H1 (cell line): ENCODE measurements at regions not wholly inside any gene's neighbourhood (a gene's known extent, or its start where the extent isn't known, plus 50 kb on each side); places are given as distances from the start of the nearest gene placed in this dataset.

Source experiments
- BACH1 ChIP-seq: IDR thresholded peaks from 2 replicates; pipeline ENCODE4 v1.6.1; 2012; ENCODE audit warnings: low read length, improper control_type of control experiment
- CHD2 ChIP-seq: IDR thresholded peaks from 2 replicates; pipeline ENCODE4 v1.6.1; 2012; ENCODE audit warnings: low read length, improper control_type of control experiment
- GABPA ChIP-seq: IDR thresholded peaks from 2 replicates; pipeline ENCODE4 v1.6.1; 2011; ENCODE audit warnings: mild to moderate bottlenecking, low read length, moderate library complexity, borderline replicate concordance; ENCODE audit not compliant: insufficient read depth
- GTF2F1 ChIP-seq: IDR thresholded peaks from 2 replicates; pipeline ENCODE4 v1.6.1; 2012; ENCODE audit warnings: low read depth, low read length, improper control_type of control experiment, borderline replicate concordance
- NRF1 ChIP-seq: IDR thresholded peaks from 2 replicates; pipeline ENCODE4 v1.6.1; 2011; ENCODE audit warnings: mild to moderate bottlenecking, low read depth, low read length, improper control_type of control experiment
- POLR2A ChIP-seq, 2 experiments: IDR thresholded peaks; 1 replicate in 1 of 2; 2 replicates in 1 of 2; pipeline ENCODE4 v1.6.1; 2011; ENCODE audit warnings: low read depth in 2 of 2, low read length in 2 of 2, mild to moderate bottlenecking in 2 of 2; ENCODE audit errors: control extremely low read depth in 1 of 2
- POLR2AphosphoS5 ChIP-seq: IDR thresholded peaks from 2 replicates; pipeline ENCODE4 v1.6.1; 2011; ENCODE audit warnings: low read depth, low read length
- SIN3A ChIP-seq, 2 experiments: IDR thresholded peaks in 1 of 2; conservative IDR thresholded peaks in 1 of 2; 2 replicates each; pipeline ENCODE4 v1.6.1; 2011 to 2012; ENCODE audit warnings: low read length in 2 of 2, improper control_type of control experiment in 1 of 2, low read depth in 1 of 2, mild to moderate bottlenecking in 1 of 2
- SP1 ChIP-seq: IDR thresholded peaks from 2 replicates; pipeline ENCODE4 v1.6.1; 2011; ENCODE audit warnings: low read depth, low read length
- TAF1 ChIP-seq: IDR thresholded peaks from 2 replicates; pipeline ENCODE4 v1.6.1; 2011; ENCODE audit warnings: mild to moderate bottlenecking, low read depth, low read length
- TF ChIP-seq, protein P1 (sequence below), 3 experiments: IDR thresholded peaks; 1 replicate in 2 of 3; 2 replicates in 1 of 3; pipeline versions ENCODE4 v1.5.1 to v1.6.1; 2011; ENCODE audit warnings: low read length in 3 of 3, mild to moderate bottlenecking in 3 of 3, inconsistent platforms in 2 of 3, low read depth in 1 of 3, moderate library complexity in 1 of 3; ENCODE audit not compliant: insufficient read depth in 1 of 3; ENCODE audit errors: control extremely low read depth in 1 of 3
- TF ChIP-seq, protein P2 (sequence below): IDR thresholded peaks from 2 replicates; pipeline ENCODE4 v1.6.1; 2012; ENCODE audit warnings: inconsistent platforms

DNA sequence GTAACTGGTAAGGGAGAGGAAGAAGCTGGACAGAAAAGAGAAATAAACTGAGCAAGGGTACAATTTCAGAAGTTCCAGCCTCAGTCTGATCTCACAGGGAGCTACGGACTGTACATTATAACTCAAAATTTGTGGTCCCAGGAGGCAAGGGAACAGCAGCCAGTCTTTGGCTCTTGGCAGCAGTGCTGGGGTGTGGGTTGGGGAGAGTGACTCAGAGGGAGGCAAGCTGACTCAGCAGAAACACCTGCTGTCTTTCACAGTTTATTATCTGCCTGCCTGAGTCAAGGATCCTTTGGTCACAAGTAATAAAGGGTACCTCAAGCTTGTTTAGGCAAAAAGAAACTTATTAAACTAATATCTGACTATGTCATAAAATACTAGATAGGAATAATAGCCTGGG, 73.5 kb upstream of the KIF2B start:
- TF ChIP-seq TAF1 (no peak), GABPA (no peak), POLR2AphosphoS5 (no peak), SP1 (no peak), CHD2 (no peak), SIN3A (conservative IDR thresholded peaks at IDR 0.05 in 1 of 2, IDR thresholded peaks at IDR 0.05 in 1 of 2; ENCODE audit: low read depth in 1 of 2, low read length in 2 of 2) (no peak), POLR2A (IDR thresholded peaks at IDR 0.05; ENCODE audit: control extremely low read depth in 1 of 2, low read depth in 2 of 2, low read length in 2 of 2) (no peak), NRF1 (no peak), GTF2F1 (no peak), BACH1 (peak; percentile 98)
- TF ChIP-seq, protein P1, sequence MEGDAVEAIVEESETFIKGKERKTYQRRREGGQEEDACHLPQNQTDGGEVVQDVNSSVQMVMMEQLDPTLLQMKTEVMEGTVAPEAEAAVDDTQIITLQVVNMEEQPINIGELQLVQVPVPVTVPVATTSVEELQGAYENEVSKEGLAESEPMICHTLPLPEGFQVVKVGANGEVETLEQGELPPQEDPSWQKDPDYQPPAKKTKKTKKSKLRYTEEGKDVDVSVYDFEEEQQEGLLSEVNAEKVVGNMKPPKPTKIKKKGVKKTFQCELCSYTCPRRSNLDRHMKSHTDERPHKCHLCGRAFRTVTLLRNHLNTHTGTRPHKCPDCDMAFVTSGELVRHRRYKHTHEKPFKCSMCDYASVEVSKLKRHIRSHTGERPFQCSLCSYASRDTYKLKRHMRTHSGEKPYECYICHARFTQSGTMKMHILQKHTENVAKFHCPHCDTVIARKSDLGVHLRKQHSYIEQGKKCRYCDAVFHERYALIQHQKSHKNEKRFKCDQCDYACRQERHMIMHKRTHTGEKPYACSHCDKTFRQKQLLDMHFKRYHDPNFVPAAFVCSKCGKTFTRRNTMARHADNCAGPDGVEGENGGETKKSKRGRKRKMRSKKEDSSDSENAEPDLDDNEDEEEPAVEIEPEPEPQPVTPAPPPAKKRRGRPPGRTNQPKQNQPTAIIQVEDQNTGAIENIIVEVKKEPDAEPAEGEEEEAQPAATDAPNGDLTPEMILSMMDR (IDR thresholded peaks at IDR 0.05; ENCODE audit: control extremely low read depth in 1 of 3, insufficient read depth in 1 of 3, low read depth in 1 of 3, low read length in 3 of 3) = no peak
- TF ChIP-seq, protein P2, sequence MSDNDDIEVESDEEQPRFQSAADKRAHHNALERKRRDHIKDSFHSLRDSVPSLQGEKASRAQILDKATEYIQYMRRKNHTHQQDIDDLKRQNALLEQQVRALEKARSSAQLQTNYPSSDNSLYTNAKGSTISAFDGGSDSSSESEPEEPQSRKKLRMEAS = no peak
